ENCODE measurements at regions not wholly inside any gene's neighbourhood (a gene's known extent, or its start where the extent isn't known, plus 50 kb on each side); places are given as distances from the start of the nearest gene placed in this dataset.

DNA sequence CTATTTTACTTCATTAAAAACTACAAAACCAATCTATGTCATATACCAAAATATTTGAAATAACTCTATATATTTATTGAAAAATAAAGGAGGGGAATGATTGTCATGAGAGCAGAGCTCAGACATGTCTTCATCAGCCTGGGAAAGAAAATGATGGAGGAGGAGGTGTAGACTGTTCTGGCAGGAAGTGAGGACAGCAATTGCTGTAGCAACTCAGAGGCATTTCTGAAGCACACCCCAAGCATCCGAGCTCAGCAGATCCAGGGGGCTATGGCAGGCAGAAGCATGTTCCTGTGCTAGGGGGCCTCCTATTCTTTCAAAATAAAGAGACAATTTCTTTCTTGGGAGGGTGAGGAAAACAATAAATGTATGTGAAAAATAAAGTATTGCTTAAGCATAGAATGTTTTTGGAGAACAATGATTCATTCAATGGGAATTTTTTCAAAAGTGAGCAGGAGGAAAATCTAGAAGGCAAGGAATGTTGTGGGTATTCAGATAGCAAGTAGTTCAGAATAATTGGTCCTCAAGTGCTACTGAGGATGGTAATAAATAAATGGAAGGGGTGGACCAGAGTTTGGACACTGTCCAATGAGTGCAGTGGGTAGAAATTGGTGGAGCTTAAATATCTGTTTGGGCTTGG lies 383.4 kb downstream of the CDH11 start:
- H3K27ac ChIP-seq, result no peak overlapping the region
- no peak overlapping the region for H3K4me3 ChIP-seq
- no peak for DNase-seq (ENCODE audit: low spot score)
- no peak for TF ChIP-seq CTCF (IDR thresholded peaks at IDR 0.05)

- no peak for DNase-seq (ENCODE audit: low spot score)
- Histone ChIP-seq H3K4me3 (no peak overlapping the region), H3K27ac (peak overlapping the region in 1 of 2 donors; percentile 32)
- TF ChIP-seq CTCF (IDR thresholded peaks at IDR 0.05), result no peak
Observed at GRCh38 chr16:64736857-64737256, 385.0 kb downstream of the CDH11 start.

- Histone ChIP-seq H3K27ac (no peak overlapping the region), H3K4me3 (no peak overlapping the region)
- DNase-seq (ENCODE audit: low spot score), result no peak
- no peak for TF ChIP-seq CTCF (IDR thresholded peaks at IDR 0.05)
Observed at GRCh38 chr16:64731891-64732290, 390.0 kb downstream of the CDH11 start.

GRCh38 chr16:64730261-64730660 lies 391.6 kb downstream of the CDH11 start:
- H3K27ac ChIP-seq, result no peak overlapping the region
- no peak for TF ChIP-seq CTCF (IDR thresholded peaks at IDR 0.05)
- H3K4me3 ChIP-seq, result no peak overlapping the region
- no peak for DNase-seq (ENCODE audit: low spot score)

DNA sequence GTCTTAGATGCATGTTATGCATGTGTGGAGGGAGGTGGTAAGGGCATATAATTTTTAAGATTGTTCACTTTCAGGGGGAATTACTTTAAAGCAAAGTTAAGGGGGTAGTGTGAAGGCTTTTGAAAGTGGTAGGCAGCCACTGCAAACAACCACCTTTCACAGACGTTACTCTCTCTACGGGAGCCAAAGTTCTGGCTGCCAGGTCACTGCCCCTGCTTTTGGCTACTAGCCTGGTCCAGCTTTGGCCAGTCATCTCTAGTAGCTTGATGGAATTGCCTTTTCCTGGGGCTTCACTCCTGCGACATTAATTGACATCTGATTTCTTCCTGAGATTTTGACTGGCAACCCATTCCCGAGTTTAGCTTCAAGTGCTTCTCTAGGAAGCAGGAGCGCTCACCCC lies 397.5 kb downstream of the CDH11 start:
- no peak for TF ChIP-seq CTCF (IDR thresholded peaks at IDR 0.05)
- H3K4me3 ChIP-seq, result no peak overlapping the region
- no peak overlapping the region for H3K27ac ChIP-seq
- no peak for DNase-seq (ENCODE audit: low spot score)

DNA sequence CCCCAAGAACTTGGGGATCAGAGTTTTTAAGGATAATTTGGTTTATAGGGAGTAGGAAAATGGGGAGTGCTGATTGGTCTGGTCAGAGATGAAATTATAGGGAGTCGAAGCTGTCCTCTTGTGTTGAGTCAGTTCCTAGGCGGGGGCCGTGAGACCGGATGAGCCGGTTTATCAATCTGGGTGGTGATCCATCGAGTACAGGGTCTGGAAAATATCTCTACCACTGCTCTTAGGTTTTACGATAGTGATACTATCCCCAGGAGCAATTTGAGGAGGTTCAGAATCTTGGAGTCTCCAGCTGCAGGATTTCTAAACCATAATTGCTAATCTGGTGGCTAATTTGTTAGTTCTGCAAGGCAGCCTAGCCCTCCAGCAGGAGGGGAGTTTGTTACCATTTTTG lies 403.4 kb downstream of the CDH11 start:
- Histone ChIP-seq H3K4me3 (no peak overlapping the region), H3K27ac (no peak overlapping the region)
- no peak for TF ChIP-seq CTCF (IDR thresholded peaks at IDR 0.05)
- no peak for DNase-seq (ENCODE audit: low spot score)

DNA sequence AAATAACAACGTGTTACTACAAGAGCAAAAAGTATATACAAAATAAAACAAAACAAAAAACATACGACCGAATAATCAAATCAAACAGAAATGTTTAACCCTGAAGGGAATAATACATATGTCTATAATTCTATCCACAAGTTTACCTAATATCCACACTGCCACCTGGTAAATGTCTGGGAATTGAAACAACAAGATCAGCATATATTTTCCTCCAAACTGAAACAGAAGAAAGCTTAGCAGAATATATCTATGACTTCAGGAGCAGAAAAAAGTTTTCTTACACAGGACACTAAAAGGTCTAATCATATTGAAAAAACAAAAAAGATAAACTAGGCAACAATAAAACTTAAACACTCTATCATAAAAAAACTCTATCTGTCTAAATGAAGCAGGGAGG lies 404.0 kb downstream of the CDH11 start:
- DNase-seq (ENCODE audit: low spot score), result no peak
- H3K4me3 ChIP-seq, result no peak overlapping the region
- no peak overlapping the region for H3K27ac ChIP-seq
- TF ChIP-seq CTCF (IDR thresholded peaks at IDR 0.05), result no peak
